Left ventricle myocardium inferior (tissue), 1 donor: ENCODE measurements at regions not wholly inside any gene's neighbourhood (a gene's known extent, or its start where the extent isn't known, plus 50 kb on each side); places are given as distances from the start of the nearest gene placed in this dataset.

Source experiments
- DNase-seq: peaks from one replicate; pipeline ENCODE4 v3.0.0-alpha.2; 2020
- H3K27ac ChIP-seq: fragments of 200-600 bp; replicated peaks from 2 replicates; pipeline ENCODE4 v1.8.0; 2021
- H3K27me3 ChIP-seq: fragments of 200-600 bp; 2 replicates; pipeline ENCODE4 v1.8.0; 2021; ENCODE audit warnings: low read depth
- H3K36me3 ChIP-seq: fragments of 200-600 bp; 2 replicates; pipeline ENCODE4 v1.8.0; 2021
- H3K4me1 ChIP-seq: fragments of 200-600 bp; 2 replicates; pipeline ENCODE4 v1.8.0; 2021
- H3K4me3 ChIP-seq: fragments of 200-600 bp; 2 replicates; pipeline ENCODE4 v1.8.0; 2021; ENCODE audit warnings: mild to moderate bottlenecking, moderate library complexity
- H3K9me3 ChIP-seq: fragments of 200-600 bp; replicated peaks from 2 replicates; pipeline ENCODE4 v1.8.0; 2021
- intact Hi-C: fragments of 100-400 bp; cut with micrococcal nuclease; formaldehyde crosslinking; loops from one replicate; pipeline ENCODE4 v1.11.0; 2022
- TF ChIP-seq, protein P1 (sequence below): fragments of 200-600 bp; IDR thresholded peaks from 2 replicates; pipeline ENCODE4 v1.8.0; 2021; ENCODE audit warnings: antibody characterized with exemption, mild to moderate bottlenecking, borderline replicate concordance
- donor health status: DM: no; HTN: yes; CAD: no; lungs with severe emphysema.

- H3K9me3 ChIP-seq, result no peaks in the 10 kb centered on the region
- no peak overlapping the region for H3K27ac ChIP-seq
- no peak for DNase-seq
- H3K36me3 ChIP-seq, result no peaks in the 10 kb centered on the region
- no peaks in the 10 kb centered on the region for H3K4me1 ChIP-seq
- H3K4me3 ChIP-seq, result no peak overlapping the region
- intact Hi-C loops, result no loop called here
- TF ChIP-seq, protein P1, sequence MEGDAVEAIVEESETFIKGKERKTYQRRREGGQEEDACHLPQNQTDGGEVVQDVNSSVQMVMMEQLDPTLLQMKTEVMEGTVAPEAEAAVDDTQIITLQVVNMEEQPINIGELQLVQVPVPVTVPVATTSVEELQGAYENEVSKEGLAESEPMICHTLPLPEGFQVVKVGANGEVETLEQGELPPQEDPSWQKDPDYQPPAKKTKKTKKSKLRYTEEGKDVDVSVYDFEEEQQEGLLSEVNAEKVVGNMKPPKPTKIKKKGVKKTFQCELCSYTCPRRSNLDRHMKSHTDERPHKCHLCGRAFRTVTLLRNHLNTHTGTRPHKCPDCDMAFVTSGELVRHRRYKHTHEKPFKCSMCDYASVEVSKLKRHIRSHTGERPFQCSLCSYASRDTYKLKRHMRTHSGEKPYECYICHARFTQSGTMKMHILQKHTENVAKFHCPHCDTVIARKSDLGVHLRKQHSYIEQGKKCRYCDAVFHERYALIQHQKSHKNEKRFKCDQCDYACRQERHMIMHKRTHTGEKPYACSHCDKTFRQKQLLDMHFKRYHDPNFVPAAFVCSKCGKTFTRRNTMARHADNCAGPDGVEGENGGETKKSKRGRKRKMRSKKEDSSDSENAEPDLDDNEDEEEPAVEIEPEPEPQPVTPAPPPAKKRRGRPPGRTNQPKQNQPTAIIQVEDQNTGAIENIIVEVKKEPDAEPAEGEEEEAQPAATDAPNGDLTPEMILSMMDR, result no peak
- no peaks in the 10 kb centered on the region for H3K27me3 ChIP-seq
Measured at GRCh38 chr11:26149585-26149984, 182.3 kb upstream of the ANO3 start.

DNA sequence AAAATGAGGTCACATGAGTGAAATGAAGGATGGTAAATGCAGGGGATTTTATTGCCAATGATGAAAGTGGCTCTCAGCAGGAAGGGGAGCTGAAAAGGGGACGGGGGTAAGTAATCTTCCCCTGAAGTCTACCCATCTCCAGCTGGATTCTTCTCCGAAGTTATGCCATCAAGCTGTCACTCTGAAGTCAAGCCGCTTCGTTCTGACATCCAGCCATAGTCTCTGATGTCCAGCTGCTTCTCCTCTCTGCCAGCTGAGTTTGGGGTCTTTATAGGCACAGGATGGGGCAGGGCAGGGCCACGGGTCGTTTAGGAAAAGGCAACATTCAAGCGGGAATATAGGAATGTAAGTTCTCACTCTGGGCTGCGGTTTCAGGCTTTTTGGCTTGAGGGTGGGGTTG, 181.9 kb upstream of the ANO3 start:
- TF ChIP-seq, protein P1, result no peak
- H3K4me1 ChIP-seq, result no peaks in the 10 kb centered on the region
- H3K36me3 ChIP-seq, result no peaks in the 10 kb centered on the region
- H3K4me3 ChIP-seq, result no peak overlapping the region
- no peaks in the 10 kb centered on the region for H3K27me3 ChIP-seq
- H3K27ac ChIP-seq, result no peak overlapping the region
- H3K9me3 ChIP-seq, result no peaks in the 10 kb centered on the region
- no peak for DNase-seq
- intact Hi-C loops, result no loop called here

DNA sequence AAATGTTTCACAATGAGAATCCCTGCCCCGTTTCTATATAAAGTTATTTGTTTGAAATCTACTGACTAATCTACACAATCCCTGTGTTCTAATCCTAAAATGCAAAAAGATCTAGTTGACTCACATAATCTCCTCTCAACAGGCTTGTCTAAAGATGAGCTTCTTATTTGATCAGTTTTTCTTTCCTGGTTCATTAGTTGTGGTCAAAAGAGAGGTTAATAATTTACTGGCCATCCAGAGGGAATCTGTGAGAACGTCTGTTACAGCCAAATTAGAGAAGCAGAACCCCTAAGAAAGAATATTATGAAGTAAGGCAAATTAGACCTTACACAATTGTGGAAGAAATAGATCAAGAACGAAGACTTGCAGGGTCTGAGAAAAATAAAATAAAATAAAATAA, 173.7 kb upstream of the ANO3 start:
- Histone ChIP-seq H3K9me3 (no peaks in the 10 kb centered on the region), H3K4me3 (no peak overlapping the region), H3K4me1 (no peaks in the 10 kb centered on the region), H3K27me3 (no peaks in the 10 kb centered on the region), H3K27ac (no peak overlapping the region), H3K36me3 (no peaks in the 10 kb centered on the region)
- intact Hi-C loops, result no loop called here
- TF ChIP-seq, protein P1, result no peak
- DNase-seq, result no peak

- Histone ChIP-seq H3K9me3 (no peaks in the 10 kb centered on the region), H3K27me3 (no peaks in the 10 kb centered on the region), H3K36me3 (no peaks in the 10 kb centered on the region), H3K4me3 (no peak overlapping the region), H3K4me1 (no peaks in the 10 kb centered on the region), H3K27ac (no peak overlapping the region)
- DNase-seq, result no peak
- TF ChIP-seq, protein P1, result no peak
- intact Hi-C loops, result no loop called here
Measured at GRCh38 chr11:26162291-26162690, 169.6 kb upstream of the ANO3 start.

DNA sequence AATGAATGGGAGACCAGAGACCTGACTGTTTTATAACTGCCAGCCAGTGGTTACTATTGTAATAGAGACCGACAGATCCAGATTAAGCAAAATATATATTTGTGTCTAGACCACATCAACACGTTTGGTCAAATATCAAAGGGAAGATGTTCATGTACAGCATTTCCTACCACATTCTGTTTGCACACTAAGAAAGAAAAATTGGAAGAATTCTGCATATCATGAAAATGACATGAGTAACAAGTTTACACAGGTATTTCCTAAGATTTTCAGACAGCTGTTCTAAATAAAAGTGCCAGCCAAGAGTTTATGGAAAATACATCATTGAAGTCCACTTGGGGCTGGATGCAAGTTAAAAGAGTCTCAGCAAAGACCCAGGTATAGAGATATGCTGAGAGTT, 145.5 kb upstream of the ANO3 start:
- Histone ChIP-seq H3K27ac (no peak overlapping the region), H3K27me3 (no peaks in the 10 kb centered on the region), H3K9me3 (no peaks in the 10 kb centered on the region), H3K4me3 (no peak overlapping the region), H3K4me1 (no peaks in the 10 kb centered on the region), H3K36me3 (no peaks in the 10 kb centered on the region)
- intact Hi-C loops, result no loop called here
- TF ChIP-seq, protein P1, result no peak
- no peak for DNase-seq

DNA sequence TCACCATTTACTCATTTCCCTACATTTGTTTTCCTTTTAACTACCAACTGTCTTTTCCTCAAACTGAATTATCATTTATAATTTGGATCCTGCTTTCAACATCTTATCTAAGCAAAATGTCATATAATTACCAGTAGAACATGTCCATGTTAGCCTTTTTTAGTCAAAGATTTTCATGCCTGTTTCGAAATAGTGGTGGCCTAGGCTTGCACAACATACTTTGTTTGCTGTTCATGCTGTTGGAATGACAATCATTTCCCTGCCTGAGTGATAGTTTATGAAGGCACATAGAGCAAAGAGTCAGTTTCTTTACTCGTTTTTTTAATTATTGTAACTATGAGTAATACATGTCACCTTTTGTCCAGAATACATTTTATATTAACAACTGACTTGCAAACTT, 144.3 kb upstream of the ANO3 start:
- intact Hi-C loops, result no loop called here
- H3K4me3 ChIP-seq, result no peak overlapping the region
- TF ChIP-seq, protein P1, result no peak

More for the DNA sequence above, 144.3 kb upstream of the ANO3 start:
- no peak for DNase-seq
- no peak overlapping the region for H3K27ac ChIP-seq
- H3K27me3 ChIP-seq, result no peaks in the 10 kb centered on the region
- H3K36me3 ChIP-seq, result no peaks in the 10 kb centered on the region
- no peaks in the 10 kb centered on the region for H3K9me3 ChIP-seq
- no peaks in the 10 kb centered on the region for H3K4me1 ChIP-seq
